ENCODE measurements at regions not wholly inside any gene's neighbourhood (a gene's known extent, or its start where the extent isn't known, plus 50 kb on each side); places are given as distances from the start of the nearest gene placed in this dataset.

GRCh38 chr5:77877516-77878355 is 101.6 kb upstream of the TBCA start:
- Histone ChIP-seq H3K27me3 (no peaks in the 10 kb centered on the region), H3K9me3 (no peaks in the 10 kb centered on the region), H3K27ac (no peak overlapping the region), H3K36me3 (no peaks in the 10 kb centered on the region), H3K4me3 (no peak overlapping the region), H3K4me1 (no peaks in the 10 kb centered on the region)
- TF ChIP-seq CTCF (IDR thresholded peaks at IDR 0.05) = no peak
- DNase-seq (ENCODE audit: low spot score) = no peak

- Histone ChIP-seq H3K27ac (no peak overlapping the region), H3K4me3 (no peak overlapping the region), H3K36me3 (no peaks in the 10 kb centered on the region), H3K4me1 (no peaks in the 10 kb centered on the region), H3K9me3 (no peaks in the 10 kb centered on the region), H3K27me3 (no peaks in the 10 kb centered on the region)
- TF ChIP-seq CTCF (IDR thresholded peaks at IDR 0.05) = no peak
- no peak for DNase-seq (ENCODE audit: low spot score)
These were observed 100.8 kb upstream of the TBCA start for GRCh38 chr5:77876862-77877502.

- Histone ChIP-seq H3K27me3 (no peaks in the 10 kb centered on the region), H3K9me3 (no peaks in the 10 kb centered on the region), H3K27ac (no peak overlapping the region), H3K4me1 (no peaks in the 10 kb centered on the region), H3K4me3 (no peak overlapping the region), H3K36me3 (no peaks in the 10 kb centered on the region)
- no peak for TF ChIP-seq CTCF (IDR thresholded peaks at IDR 0.05)
- no peak for DNase-seq (ENCODE audit: low spot score)
These were observed 100.2 kb upstream of the TBCA start for GRCh38 chr5:77876316-77876715.

GRCh38 chr5:77874691-77875090 is 98.6 kb upstream of the TBCA start:
- TF ChIP-seq CTCF (IDR thresholded peaks at IDR 0.05) = no peak
- Histone ChIP-seq H3K27me3 (no peaks in the 10 kb centered on the region), H3K4me3 (no peak overlapping the region), H3K4me1 (no peaks in the 10 kb centered on the region), H3K27ac (no peak overlapping the region), H3K9me3 (no peaks in the 10 kb centered on the region), H3K36me3 (no peaks in the 10 kb centered on the region)
- no peak for DNase-seq (ENCODE audit: low spot score)

- H3K4me3 ChIP-seq = no peak overlapping the region
- H3K9me3 ChIP-seq = no peaks in the 10 kb centered on the region
- H3K27ac ChIP-seq = no peak overlapping the region
- H3K27me3 ChIP-seq = no peaks in the 10 kb centered on the region
- TF ChIP-seq CTCF (IDR thresholded peaks at IDR 0.05) = no peak
- H3K4me1 ChIP-seq = no peaks in the 10 kb centered on the region
- H3K36me3 ChIP-seq = no peaks in the 10 kb centered on the region
- no peak for DNase-seq (ENCODE audit: low spot score)
These were observed 97.1 kb upstream of the TBCA start for GRCh38 chr5:77873239-77873638.

Data from right atrium auricular region (tissue), 2 donors.